ENCODE measurements at regions not wholly inside any gene's neighbourhood (a gene's known extent, or its start where the extent isn't known, plus 50 kb on each side); places are given as distances from the start of the nearest gene placed in this dataset.

GRCh38 chr17:72434581-72434980, 313.8 kb downstream of the SOX9 start:
- TF ChIP-seq CTCF (conservative IDR thresholded peaks at IDR 0.05; ENCODE audit: low read depth, low read length) (no peak), EZH2 (IDR thresholded peaks at IDR 0.05; ENCODE audit: low read length, unreplicated experiment) (no peak)

Data from PC-3 (cell line).